PC-3 (cell line): ENCODE measurements at regions not wholly inside any gene's neighbourhood (a gene's known extent, or its start where the extent isn't known, plus 50 kb on each side); places are given as distances from the start of the nearest gene placed in this dataset.

Experiments
- EZH2 ChIP-seq: fragments of 300-600 bp; sonication (generic); IDR thresholded peaks from one replicate; pipeline ENCODE4 v1.6.1; 2017; ENCODE audit warnings: antibody characterized with exemption, mild to moderate bottlenecking, low read length; ENCODE audit not compliant: unreplicated experiment
- EZH2phosphoT487 ChIP-seq: fragments of 300-600 bp; sonication (generic); IDR thresholded peaks from 2 replicates; pipeline ENCODE4 v1.6.1; 2018; ENCODE audit warnings: mild to moderate bottlenecking, antibody characterized with exemption, low read length, borderline replicate concordance
- TF ChIP-seq, protein P1 (sequence below): fragments of 300-600 bp; sonication (generic); conservative IDR thresholded peaks from 2 replicates; pipeline ENCODE4 v1.5.1; 2017; ENCODE audit warnings: antibody characterized with exemption, low read depth, mild to moderate bottlenecking, low read length

DNA sequence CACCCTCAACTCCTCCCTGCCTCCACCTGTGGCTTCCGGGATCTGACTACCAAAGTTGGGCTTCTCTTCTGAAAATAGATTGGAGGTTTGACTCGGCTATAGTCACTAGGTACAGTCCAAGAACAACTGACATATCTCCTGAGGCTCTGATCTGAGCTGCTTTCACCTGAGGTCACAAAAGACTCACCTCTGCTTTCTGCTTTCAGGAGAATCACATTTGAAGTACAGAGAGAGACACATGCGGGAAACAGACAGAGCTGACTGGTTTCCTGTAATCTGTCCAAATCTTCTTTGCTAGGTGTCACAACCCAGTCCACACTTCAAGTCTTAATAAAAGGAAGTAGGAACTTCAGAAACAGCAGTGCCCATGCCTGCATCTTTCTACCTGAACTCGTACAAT lies 245.4 kb upstream of the CHRM3 start:
- TF ChIP-seq, protein P1, sequence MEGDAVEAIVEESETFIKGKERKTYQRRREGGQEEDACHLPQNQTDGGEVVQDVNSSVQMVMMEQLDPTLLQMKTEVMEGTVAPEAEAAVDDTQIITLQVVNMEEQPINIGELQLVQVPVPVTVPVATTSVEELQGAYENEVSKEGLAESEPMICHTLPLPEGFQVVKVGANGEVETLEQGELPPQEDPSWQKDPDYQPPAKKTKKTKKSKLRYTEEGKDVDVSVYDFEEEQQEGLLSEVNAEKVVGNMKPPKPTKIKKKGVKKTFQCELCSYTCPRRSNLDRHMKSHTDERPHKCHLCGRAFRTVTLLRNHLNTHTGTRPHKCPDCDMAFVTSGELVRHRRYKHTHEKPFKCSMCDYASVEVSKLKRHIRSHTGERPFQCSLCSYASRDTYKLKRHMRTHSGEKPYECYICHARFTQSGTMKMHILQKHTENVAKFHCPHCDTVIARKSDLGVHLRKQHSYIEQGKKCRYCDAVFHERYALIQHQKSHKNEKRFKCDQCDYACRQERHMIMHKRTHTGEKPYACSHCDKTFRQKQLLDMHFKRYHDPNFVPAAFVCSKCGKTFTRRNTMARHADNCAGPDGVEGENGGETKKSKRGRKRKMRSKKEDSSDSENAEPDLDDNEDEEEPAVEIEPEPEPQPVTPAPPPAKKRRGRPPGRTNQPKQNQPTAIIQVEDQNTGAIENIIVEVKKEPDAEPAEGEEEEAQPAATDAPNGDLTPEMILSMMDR = no peak
- TF ChIP-seq EZH2phosphoT487 (no peak), EZH2 (no peak)
